Stimulated activated CD4-positive, alpha-beta T cell treated with anti-CD3 and anti-CD28 coated beads, Interleukin-15, amount 100 ng/mL, for 1 hour (primary cell): ENCODE measurements at regions not wholly inside any gene's neighbourhood (a gene's known extent, or its start where the extent isn't known, plus 50 kb on each side); places are given as distances from the start of the nearest gene placed in this dataset.

Experiments
- DNase-seq, 2 donors: peaks; one replicate each; pipeline ENCODE4 v3.0.0-alpha.2; 2020; ENCODE audit warnings: low read depth in 1 of 2, low spot score in 1 of 2

- DNase-seq: no peak
Observed at GRCh38 chr13:99053636-99054233, 75.9 kb upstream of the DOCK9 start.

GRCh38 chr13:99055281-99055680 lies 77.4 kb upstream of the DOCK9 start:
- no peak for DNase-seq

- no peak for DNase-seq
Observed at GRCh38 chr13:99055735-99056134, 77.9 kb upstream of the DOCK9 start.

- DNase-seq: no peak
Observed at GRCh38 chr13:99056381-99057014, 78.6 kb upstream of the DOCK9 start.

GRCh38 chr13:99057310-99057975 lies 79.6 kb upstream of the DOCK9 start:
- no peak for DNase-seq

- DNase-seq: no peak
Observed at GRCh38 chr13:99058527-99059495, 80.9 kb upstream of the DOCK9 start.

GRCh38 chr13:99059498-99060075 lies 81.7 kb upstream of the DOCK9 start:
- no peak for DNase-seq

- DNase-seq: no peak
Observed at GRCh38 chr13:99061411-99061810, 83.5 kb upstream of the DOCK9 start.

GRCh38 chr13:99062593-99062992 lies 84.7 kb upstream of the DOCK9 start:
- no peak for DNase-seq

- DNase-seq: no peak
Observed at GRCh38 chr13:99063178-99063577, 85.3 kb upstream of the DOCK9 start.

GRCh38 chr13:99063952-99064351 lies 86.1 kb upstream of the DOCK9 start:
- no peak for DNase-seq

- DNase-seq: no peak
Observed at GRCh38 chr13:99064624-99065234, 86.9 kb upstream of the DOCK9 start.

GRCh38 chr13:99065235-99066015 lies 87.6 kb upstream of the DOCK9 start:
- DNase-seq: no peak

GRCh38 chr13:99066219-99066618 lies 88.4 kb upstream of the DOCK9 start:
- no peak for DNase-seq

GRCh38 chr13:99067159-99067985 lies 89.5 kb upstream of the DOCK9 start:
- no peak for DNase-seq

GRCh38 chr13:99071211-99071610 lies 93.3 kb upstream of the DOCK9 start:
- no peak for DNase-seq

GRCh38 chr13:99071666-99072065 lies 93.8 kb upstream of the DOCK9 start:
- DNase-seq: no peak

GRCh38 chr13:99072356-99072755 lies 94.5 kb upstream of the DOCK9 start:
- no peak for DNase-seq

- DNase-seq: no peak
Observed at GRCh38 chr13:99072941-99073340, 95.1 kb upstream of the DOCK9 start.
